Pancreas (tissue), 10 donors: ENCODE measurements at regions not wholly inside any gene's neighbourhood (a gene's known extent, or its start where the extent isn't known, plus 50 kb on each side); places are given as distances from the start of the nearest gene placed in this dataset.

Experiments
- ATAC-seq, 4 donors: fragments of 200-7000 bp; cut with Tn5 transposase; one replicate each; pipeline versions ENCODE4 v1.8.0 to v1.9.1; 2020; ENCODE audit warnings: mild to moderate bottlenecking in 4 of 4, moderate library complexity in 4 of 4
- DNase-seq, 6 donors: peaks; one replicate each; pipeline ENCODE4 v3.0.0-alpha.2; 2020
- FAIRE-seq: peaks from 2 replicates; lab custom pipeline; 2012; peaks lifted over from hg19 to GRCh38; lab: Jason Lieb, UNC
- H3K27ac ChIP-seq, 4 donors: fragments of 200-600 bp; sonication (generic); 1 replicate in 3 of 4; 2 replicates in 1 of 4; pipeline versions ENCODE4 v1.5.0 to v1.8.0; 2020
- H3K27me3 ChIP-seq, 4 donors: fragments of 200-600 bp; one replicate each; pipeline ENCODE4 v1.8.0; 2021
- H3K36me3 ChIP-seq, 3 donors: fragments of 200-600 bp; sonication (generic) in 1 of 3; one replicate each; pipeline versions ENCODE4 v1.5.0 to v1.8.0; 2020 to 2021
- H3K4me1 ChIP-seq, 3 donors: fragments of 200-600 bp; one replicate each; pipeline ENCODE4 v1.8.0; 2021
- H3K4me3 ChIP-seq, 4 donors: fragments of 200-600 bp; sonication (generic) in 2 of 4; one replicate each; pipeline versions ENCODE4 v1.5.0 to v1.8.0; 2020 to 2021
- H3K9me3 ChIP-seq, 4 donors: fragments of 200-600 bp; one replicate each; pipeline ENCODE4 v1.8.0; 2021
- CTCF ChIP-seq, 4 donors: fragments of 200-600 bp; sonication (generic) in 3 of 4; IDR thresholded peaks; one replicate each; pipeline versions ENCODE4 v1.5.0 to v1.8.0; 2021; ENCODE audit warnings: antibody characterized with exemption in 4 of 4
- WGBS, 2 donors: extraction: QIAGEN DNeasy Blood & Tissue Kit; methylation state at CpG; one replicate each; pipeline ENCODE4 v1.1.7; 2013; 5-methylcytosine and 5-hydroxymethylcytosine counted together
- intact Hi-C, 3 donors: fragments of 100-400 bp; cut with DNase I; formaldehyde crosslinking; loops; one replicate each; pipeline versions ENCODE4 v1.11.1 to v1.14.2; 2022
- donor health status: healthy with polysubstance abuse.
- donor health status: DM: no; HTN: no; CAD: no; lungs with moderate emphysema.
- donor health status: DM: no; HTN: no; CAD: no.
- donor health status: control.
- donor health status: control.
- donor health status: Bipolar disorder and iron deficiency.
- donor health status: DM: yes; HTN: yes; CAD: no.
- donor health status: DM: no; HTN: no; CAD: no.
- donor health status: DM: no; HTN: no; CAD: no.
- donor health status: DM: yes; HTN: yes; CAD: no.

DNA sequence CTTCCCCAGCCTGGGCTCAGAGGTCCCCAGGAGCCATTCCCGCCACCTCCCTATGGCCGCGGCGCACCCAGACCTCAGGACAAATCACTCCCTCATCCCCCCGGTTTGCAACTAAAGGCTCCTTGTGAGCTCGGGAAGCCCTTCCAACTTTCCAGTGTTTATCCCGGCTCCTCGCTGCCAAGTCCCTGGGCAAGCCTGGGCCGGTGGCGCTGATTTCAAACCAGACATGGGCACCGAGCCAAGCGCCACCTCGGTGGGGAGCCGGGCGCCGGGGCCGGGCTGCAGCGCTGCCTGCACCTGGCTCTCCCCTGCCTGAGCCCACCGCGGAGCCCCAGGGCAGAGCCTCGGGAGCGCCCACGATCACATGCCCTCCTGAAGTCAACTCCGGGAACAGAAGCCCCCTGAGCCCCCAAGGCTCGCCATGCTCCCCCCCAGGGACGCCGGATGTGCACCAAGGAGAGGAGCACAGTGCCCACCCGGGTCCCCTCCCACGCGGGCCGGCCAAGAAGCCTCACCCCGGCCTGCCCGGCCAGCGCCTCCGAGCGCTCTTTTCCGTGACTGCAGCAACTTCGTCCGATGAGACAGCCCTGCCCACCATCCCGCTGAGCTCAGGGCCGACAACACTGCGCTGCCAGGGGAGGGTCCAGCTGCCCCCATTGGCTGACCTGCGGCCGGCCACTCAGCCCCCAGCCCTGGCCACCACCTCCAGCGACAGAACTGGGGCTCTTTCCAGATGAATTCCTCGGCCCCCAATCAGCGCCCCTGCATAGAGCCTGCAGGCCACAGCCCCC, 50.0 kb downstream of the NCOR2 start:
- 3% methylated on average over 43 to 47 of the region's 47 CpGs for WGBS, 2 donors
- FAIRE-seq (no peak), ATAC-seq (peak; percentile 49 to 54 (median 51)), DNase-seq (peak; percentile 81 to 96 (median 91))
- H3K9me3 ChIP-seq = no peaks in the 10 kb centered on the region
- peak overlapping the region; percentile 93 to 99 (median 98) for H3K27ac ChIP-seq
- no peaks in the 10 kb centered on the region for H3K27me3 ChIP-seq
- H3K4me1 ChIP-seq = peaks cover 33 to 43% (median 34%) of the 10 kb centered on the region in 3 donors
- intact Hi-C loops = no loop called here
- peak overlapping the region; percentile 31 to 58 (median 41) for H3K4me3 ChIP-seq
- no peaks in the 10 kb centered on the region for H3K36me3 ChIP-seq
- no peak for TF ChIP-seq CTCF (IDR thresholded peaks at IDR 0.05)

DNA sequence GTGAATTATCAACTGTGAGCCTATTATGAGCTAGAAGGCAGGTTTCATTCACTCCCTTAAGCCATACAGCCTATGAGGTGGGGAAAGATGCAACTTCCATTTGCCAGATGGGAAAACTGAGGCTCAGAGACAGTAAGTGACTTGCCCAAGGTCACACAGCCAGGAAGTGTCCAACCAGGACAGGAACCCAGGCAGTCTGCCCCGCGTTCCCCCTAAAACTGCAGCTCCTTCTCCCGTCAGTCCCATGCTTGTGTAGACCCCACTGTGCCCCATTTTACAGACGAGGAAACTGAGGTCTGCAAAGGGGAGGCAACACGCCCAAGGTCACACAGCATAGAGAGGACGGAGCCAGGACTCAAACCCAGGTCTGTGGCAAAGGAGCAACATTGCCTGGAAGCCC, 50.6 kb downstream of the NCOR2 start:
- Histone ChIP-seq H3K36me3 (no peaks in the 10 kb centered on the region), H3K27ac (peak overlapping the region; percentile 93 to 99 (median 98)), H3K4me3 (peak overlapping the region; percentile 31 to 58 (median 41)), H3K27me3 (no peaks in the 10 kb centered on the region), H3K4me1 (peaks cover 33 to 48% (median 34%) of the 10 kb centered on the region in 3 donors), H3K9me3 (no peaks in the 10 kb centered on the region)
- FAIRE-seq (no peak), DNase-seq (no peak), ATAC-seq (no peak)
- intact Hi-C loops = no loop called here
- WGBS, 2 donors = 22 to 33% methylated on average over 6 of the region's 6 CpGs
- no peak for TF ChIP-seq CTCF (IDR thresholded peaks at IDR 0.05)

GRCh38 chr12:124515981-124516380, 51.4 kb downstream of the NCOR2 start:
- H3K4me3 ChIP-seq = peak overlapping the region in 1 of 4 donors; percentile 58
- FAIRE-seq (no peak), DNase-seq (peak in 2 of 6 donors; percentile 55 to 71), ATAC-seq (no peak)
- intact Hi-C loops = no loop called here
- H3K27me3 ChIP-seq = no peaks in the 10 kb centered on the region
- no peak for TF ChIP-seq CTCF (IDR thresholded peaks at IDR 0.05)
- H3K4me1 ChIP-seq = peaks cover 35 to 53% (median 39%) of the 10 kb centered on the region in 3 donors
- WGBS, 2 donors = 56 to 63% methylated on average over 15 of the region's 15 CpGs
- H3K36me3 ChIP-seq = no peaks in the 10 kb centered on the region
- peak overlapping the region; percentile 93 to 99 (median 98) for H3K27ac ChIP-seq
- H3K9me3 ChIP-seq = no peaks in the 10 kb centered on the region

DNA sequence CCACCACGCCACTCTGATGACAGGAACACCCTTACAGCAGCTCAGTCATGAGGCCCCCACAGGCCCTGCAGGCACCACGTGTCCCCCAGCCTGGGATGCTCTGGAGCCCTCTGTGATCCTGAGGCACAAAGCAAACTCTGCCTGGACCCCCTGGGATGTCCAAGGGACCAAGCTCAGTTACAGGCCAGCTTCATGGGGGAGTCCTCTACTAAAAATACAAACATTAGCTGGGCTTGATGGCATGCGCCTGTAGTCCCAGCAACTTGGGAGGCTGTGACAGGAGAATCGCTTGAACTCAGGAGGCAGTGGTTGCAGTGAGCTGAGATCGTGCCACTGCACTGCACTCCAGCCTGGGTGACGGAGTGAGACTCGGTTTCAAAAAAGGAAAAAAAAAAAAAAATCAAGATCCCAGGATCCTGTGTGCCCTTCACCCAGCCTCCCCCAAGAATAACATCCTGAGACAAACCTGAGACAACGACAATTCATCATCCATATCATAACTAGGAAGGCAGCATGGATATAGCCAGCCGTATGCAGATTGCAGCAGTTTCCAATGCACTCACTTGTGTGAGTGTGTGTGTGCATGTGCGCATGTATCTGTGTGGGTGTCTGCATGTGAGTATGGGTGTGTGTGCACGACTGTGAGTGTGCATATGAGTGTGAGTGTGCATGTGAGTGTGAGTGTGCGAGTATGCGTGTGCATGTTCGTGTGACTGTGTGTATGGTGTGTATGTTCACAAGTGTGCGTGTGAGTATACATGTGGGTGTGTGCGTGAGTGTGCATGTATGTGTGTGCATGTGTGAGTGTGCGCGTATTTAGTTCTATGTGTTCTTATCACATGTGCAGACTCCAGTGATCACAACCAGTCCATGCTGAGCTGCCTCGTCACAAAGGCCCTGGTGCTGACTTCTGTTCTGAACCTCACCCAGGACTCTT, 52.1 kb downstream of the NCOR2 start:
- Histone ChIP-seq H3K36me3 (no peaks in the 10 kb centered on the region), H3K27ac (peak overlapping the region in 2 of 4 donors; percentile 96 to 99), H3K9me3 (no peaks in the 10 kb centered on the region), H3K27me3 (no peaks in the 10 kb centered on the region), H3K4me3 (no peak overlapping the region), H3K4me1 (peaks cover 35 to 53% (median 41%) of the 10 kb centered on the region in 3 donors)
- FAIRE-seq = no peak
- 87 to 92% methylated on average over 19 of the region's 19 CpGs for whole genome bisulfite sequencing, 2 donors
- intact Hi-C loops = no loop called here
- ATAC-seq = no peak
- DNase-seq = no peak
- no peak for TF ChIP-seq CTCF (IDR thresholded peaks at IDR 0.05)
